Upper lobe of left lung (tissue), 6 donors: ENCODE measurements at regions not wholly inside any gene's neighbourhood (a gene's known extent, or its start where the extent isn't known, plus 50 kb on each side); places are given as distances from the start of the nearest gene placed in this dataset.

ENCODE experiments used
- ATAC-seq, 2 donors: fragments of 200-7000 bp; cut with Tn5 transposase; one replicate each; pipeline ENCODE4 v1.9.1; 2022; ENCODE audit warnings: mild to moderate bottlenecking in 2 of 2, moderate library complexity in 2 of 2; ENCODE audit not compliant: low FRiP score in 2 of 2
- DNase-seq, 2 donors: peaks; one replicate each; pipeline ENCODE4 v3.0.0-alpha.2; 2019 to 2020
- H3K27ac ChIP-seq, 4 donors: fragments of 200-600 bp; sonication (generic); one replicate each; pipeline ENCODE4 v1.5.1; 2016 to 2019
- H3K27me3 ChIP-seq, 4 donors: fragments of 200-600 bp; sonication (generic); one replicate each; pipeline ENCODE4 v1.5.1; 2017 to 2019
- H3K36me3 ChIP-seq, 4 donors: fragments of 200-600 bp; sonication (generic); one replicate each; pipeline ENCODE4 v1.5.1; 2016 to 2019
- H3K4me1 ChIP-seq, 4 donors: fragments of 200-600 bp; sonication (generic); one replicate each; pipeline ENCODE4 v1.5.1; 2018 to 2019
- H3K4me3 ChIP-seq, 4 donors: fragments of 200-600 bp; sonication (generic); one replicate each; pipeline ENCODE4 v1.5.1; 2017 to 2019; ENCODE audit warnings: mild to moderate bottlenecking in 2 of 4, moderate library complexity in 1 of 4
- H3K9me3 ChIP-seq, 4 donors: fragments of 200-600 bp; sonication (generic); one replicate each; pipeline ENCODE4 v1.5.1; 2018 to 2019
- EP300 ChIP-seq, 4 donors: sonication (generic); formaldehyde crosslinking; IDR thresholded peaks; one replicate each; pipeline ENCODE4 v1.5.1; 2017; ENCODE audit warnings: antibody characterized with exemption in 4 of 4, control low read depth in 2 of 4
- POLR2A ChIP-seq, 4 donors: fragments of 450-650 bp; IDR thresholded peaks; one replicate each; pipeline ENCODE4 v1.5.1; 2016 to 2017; ENCODE audit warnings: antibody characterized with exemption in 4 of 4, mild to moderate bottlenecking in 2 of 4
- POLR2AphosphoS5 ChIP-seq, 2 donors: sonication (generic); formaldehyde crosslinking; IDR thresholded peaks; one replicate each; pipeline ENCODE4 v1.5.1; 2017; ENCODE audit warnings: antibody characterized with exemption in 2 of 2
- WGBS, 2 donors: methylation state at CpG; one replicate each; pipeline ENCODE4 v1.1.5; 2017 to 2018; 5-methylcytosine and 5-hydroxymethylcytosine counted together
- TF ChIP-seq, protein P1 (sequence below), 6 experiments: fragments of 450-650 bp in 4 of 6; fragments of 200-600 bp in 2 of 6; sonication (generic) in 2 of 6; IDR thresholded peaks; one replicate each; pipeline ENCODE4 v1.5.1; 2016 to 2019; ENCODE audit warnings: antibody characterized with exemption in 6 of 6
- donor health status: DM: no; HTN: no; CAD: no; lungs with moderate emphysema.
- donor health status: DM: no; HTN: yes; CAD: no; lungs with severe emphysema.

DNA sequence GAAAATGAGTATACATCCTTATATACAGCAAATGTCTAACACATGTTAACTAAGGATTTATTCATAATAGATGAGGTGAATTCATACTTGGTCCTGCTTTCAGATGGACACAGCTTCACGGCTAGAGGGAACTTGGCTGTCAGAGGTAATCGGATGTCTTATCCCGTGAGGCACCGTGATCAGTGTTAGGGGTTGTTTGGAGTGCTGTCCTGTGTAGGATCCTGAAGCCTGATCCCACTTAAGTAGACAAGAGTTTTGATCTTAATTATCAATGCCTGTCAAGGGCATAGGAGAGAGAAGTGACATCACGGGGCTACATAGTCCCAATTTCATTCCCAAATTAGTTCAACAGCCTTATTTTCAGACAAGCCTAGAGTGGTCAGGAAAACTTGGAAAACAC, 204.6 kb downstream of the RNF144A start:
- H3K27ac ChIP-seq, result no peak overlapping the region

DNA sequence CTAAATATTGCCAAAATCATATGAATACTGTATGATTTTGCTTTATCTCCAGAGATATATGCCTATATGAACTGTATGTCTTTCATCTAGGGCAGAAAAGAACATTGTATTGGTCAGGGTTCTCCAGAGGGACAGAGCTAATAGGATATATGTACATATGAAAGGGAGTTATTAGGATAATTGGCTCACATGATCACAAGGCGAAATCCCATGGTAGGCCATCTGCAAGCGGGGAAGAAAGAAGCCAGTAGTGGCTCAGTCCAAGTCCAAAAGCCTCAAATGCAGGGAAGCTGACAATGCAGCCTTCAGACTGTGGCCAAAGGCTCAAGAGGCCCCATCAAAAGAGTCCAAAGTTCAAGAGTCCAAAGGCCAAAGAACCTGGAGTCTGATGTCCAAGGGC, 209.9 kb downstream of the RNF144A start:
- no peaks in the 10 kb centered on the region for H3K9me3 ChIP-seq
- WGBS, 2 donors, result 89 to 92% methylated on average over 2 of the region's 2 CpGs
- DNase-seq (no peak), ATAC-seq (no peak)
- no peaks in the 10 kb centered on the region for H3K27me3 ChIP-seq
- H3K36me3 ChIP-seq, result no peaks in the 10 kb centered on the region
- no peaks in the 10 kb centered on the region for H3K4me1 ChIP-seq
- TF ChIP-seq POLR2AphosphoS5 (IDR thresholded peaks at IDR 0.05) (no peak), POLR2A (IDR thresholded peaks at IDR 0.05) (no peak)
- no peak overlapping the region for H3K4me3 ChIP-seq
- no peak overlapping the region for H3K27ac ChIP-seq

More for the DNA sequence above, 204.6 kb downstream of the RNF144A start:
- Histone ChIP-seq H3K9me3 (no peaks in the 10 kb centered on the region), H3K4me1 (no peaks in the 10 kb centered on the region), H3K27me3 (no peaks in the 10 kb centered on the region), H3K4me3 (no peak overlapping the region), H3K36me3 (no peaks in the 10 kb centered on the region)
- ATAC-seq, result no peak
- 98% methylated on average over 5 of the region's 5 CpGs for WGBS, 2 donors
- DNase-seq, result no peak
- TF ChIP-seq POLR2A (IDR thresholded peaks at IDR 0.05), result no peak
- TF ChIP-seq POLR2AphosphoS5 (IDR thresholded peaks at IDR 0.05), result no peak
- TF ChIP-seq, protein P1, sequence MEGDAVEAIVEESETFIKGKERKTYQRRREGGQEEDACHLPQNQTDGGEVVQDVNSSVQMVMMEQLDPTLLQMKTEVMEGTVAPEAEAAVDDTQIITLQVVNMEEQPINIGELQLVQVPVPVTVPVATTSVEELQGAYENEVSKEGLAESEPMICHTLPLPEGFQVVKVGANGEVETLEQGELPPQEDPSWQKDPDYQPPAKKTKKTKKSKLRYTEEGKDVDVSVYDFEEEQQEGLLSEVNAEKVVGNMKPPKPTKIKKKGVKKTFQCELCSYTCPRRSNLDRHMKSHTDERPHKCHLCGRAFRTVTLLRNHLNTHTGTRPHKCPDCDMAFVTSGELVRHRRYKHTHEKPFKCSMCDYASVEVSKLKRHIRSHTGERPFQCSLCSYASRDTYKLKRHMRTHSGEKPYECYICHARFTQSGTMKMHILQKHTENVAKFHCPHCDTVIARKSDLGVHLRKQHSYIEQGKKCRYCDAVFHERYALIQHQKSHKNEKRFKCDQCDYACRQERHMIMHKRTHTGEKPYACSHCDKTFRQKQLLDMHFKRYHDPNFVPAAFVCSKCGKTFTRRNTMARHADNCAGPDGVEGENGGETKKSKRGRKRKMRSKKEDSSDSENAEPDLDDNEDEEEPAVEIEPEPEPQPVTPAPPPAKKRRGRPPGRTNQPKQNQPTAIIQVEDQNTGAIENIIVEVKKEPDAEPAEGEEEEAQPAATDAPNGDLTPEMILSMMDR (IDR thresholded peaks at IDR 0.05), result no peak
- TF ChIP-seq EP300 (IDR thresholded peaks at IDR 0.05), result no peak

DNA sequence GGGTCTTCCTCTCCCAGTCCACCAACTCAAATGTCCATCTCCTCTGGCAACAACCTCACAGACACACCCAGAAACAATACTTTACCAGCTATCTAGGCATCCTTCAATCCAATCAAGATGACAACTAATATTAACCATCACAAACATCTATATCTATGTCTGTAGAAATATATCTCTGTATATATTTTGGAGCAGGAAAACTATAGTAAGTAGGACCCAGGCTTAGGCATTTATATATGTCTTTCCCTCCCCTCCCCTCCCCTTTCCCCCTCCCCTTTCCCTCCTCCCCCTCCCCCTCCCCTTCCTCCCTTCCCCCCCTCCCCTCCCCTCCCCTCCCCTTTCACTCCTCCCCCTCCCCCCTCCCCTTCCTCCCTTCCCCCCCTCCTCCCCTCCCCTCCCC, 210.5 kb downstream of the RNF144A start:
- no peak overlapping the region for H3K4me3 ChIP-seq
- no peak for DNase-seq
- ATAC-seq, result no peak
- no peaks in the 10 kb centered on the region for H3K9me3 ChIP-seq
- H3K27ac ChIP-seq, result no peak overlapping the region
- TF ChIP-seq, protein P1 (IDR thresholded peaks at IDR 0.05), result no peak
- TF ChIP-seq POLR2AphosphoS5 (IDR thresholded peaks at IDR 0.05) (no peak), POLR2A (IDR thresholded peaks at IDR 0.05) (no peak), EP300 (IDR thresholded peaks at IDR 0.05) (no peak)
- H3K36me3 ChIP-seq, result no peaks in the 10 kb centered on the region
- no peaks in the 10 kb centered on the region for H3K4me1 ChIP-seq
- no peaks in the 10 kb centered on the region for H3K27me3 ChIP-seq

- TF ChIP-seq, protein P1 (IDR thresholded peaks at IDR 0.05), result no peak
- TF ChIP-seq POLR2AphosphoS5 (IDR thresholded peaks at IDR 0.05) (no peak), POLR2A (IDR thresholded peaks at IDR 0.05) (no peak), EP300 (IDR thresholded peaks at IDR 0.05) (no peak)
- ATAC-seq (no peak), DNase-seq (no peak)
- Histone ChIP-seq H3K27ac (no peak overlapping the region), H3K4me3 (no peak overlapping the region), H3K27me3 (no peaks in the 10 kb centered on the region), H3K4me1 (no peaks in the 10 kb centered on the region), H3K9me3 (no peaks in the 10 kb centered on the region), H3K36me3 (no peaks in the 10 kb centered on the region)
- WGBS, 2 donors, result 75 to 83% methylated on average over 5 of the region's 5 CpGs
Measured at GRCh38 chr2:7131261-7131660, 214.0 kb downstream of the RNF144A start.

GRCh38 chr2:7132753-7133152, 215.5 kb downstream of the RNF144A start:
- DNase-seq (no peak), ATAC-seq (no peak)
- Histone ChIP-seq H3K36me3 (no peaks in the 10 kb centered on the region), H3K4me3 (no peak overlapping the region), H3K27ac (no peak overlapping the region), H3K27me3 (no peaks in the 10 kb centered on the region), H3K4me1 (no peaks in the 10 kb centered on the region), H3K9me3 (no peaks in the 10 kb centered on the region)
- TF ChIP-seq POLR2A (IDR thresholded peaks at IDR 0.05), result no peak
- TF ChIP-seq, protein P1 (IDR thresholded peaks at IDR 0.05), result no peak
- TF ChIP-seq EP300 (IDR thresholded peaks at IDR 0.05), result no peak
- no peak for TF ChIP-seq POLR2AphosphoS5 (IDR thresholded peaks at IDR 0.05)
- 100% methylated on average over 3 of the region's 3 CpGs for WGBS, 2 donors
